GM19455 (cell line): ENCODE measurements at regions not wholly inside any gene's neighbourhood (a gene's known extent, or its start where the extent isn't known, plus 50 kb on each side); places are given as distances from the start of the nearest gene placed in this dataset.

Source experiments
- ATAC-seq: cut with Tn5 transposase; IDR thresholded peaks from one replicate; pipeline ENCODE4 v1.9.1; 2021; ENCODE audit not compliant: unreplicated experiment

DNA sequence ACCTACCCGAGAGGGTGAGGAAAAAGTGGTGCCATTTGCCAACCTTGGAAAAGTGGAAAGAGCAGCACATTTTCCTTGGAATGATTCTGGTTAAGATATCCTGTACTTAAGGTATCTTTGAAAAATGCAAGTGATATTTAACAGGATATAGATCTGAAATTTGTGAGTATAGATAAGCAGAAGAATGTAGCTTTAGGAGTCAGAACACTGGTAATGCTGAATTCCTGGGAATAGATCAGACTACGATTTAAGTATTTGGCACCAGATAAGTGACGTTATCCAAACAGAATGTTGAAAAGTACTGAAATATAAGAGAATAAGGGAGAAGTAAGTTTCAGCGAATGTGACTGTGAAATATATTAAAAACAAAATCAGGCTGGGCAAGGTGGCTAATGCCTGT is 210.1 kb downstream of the PCDH7 start:
- no peak for ATAC-seq

DNA sequence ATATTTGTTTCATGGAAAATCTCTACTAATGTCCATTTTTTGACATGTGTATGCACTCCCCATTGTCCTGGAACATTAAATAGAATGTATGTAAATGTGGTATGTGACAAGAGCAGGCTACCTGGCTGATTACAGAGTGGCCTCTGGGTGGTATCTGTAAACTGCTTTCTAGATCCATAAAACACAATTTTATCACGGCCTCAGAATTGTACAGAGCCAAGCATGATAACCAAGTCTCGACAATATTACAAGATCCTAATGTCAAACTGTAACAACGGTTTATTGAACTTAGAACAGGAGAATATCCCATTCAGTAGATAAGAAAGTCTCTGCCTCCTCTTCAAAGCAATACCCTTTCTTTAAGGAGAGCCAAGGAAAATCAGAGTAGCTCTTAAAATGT is 212.4 kb downstream of the PCDH7 start:
- ATAC-seq = no peak

DNA sequence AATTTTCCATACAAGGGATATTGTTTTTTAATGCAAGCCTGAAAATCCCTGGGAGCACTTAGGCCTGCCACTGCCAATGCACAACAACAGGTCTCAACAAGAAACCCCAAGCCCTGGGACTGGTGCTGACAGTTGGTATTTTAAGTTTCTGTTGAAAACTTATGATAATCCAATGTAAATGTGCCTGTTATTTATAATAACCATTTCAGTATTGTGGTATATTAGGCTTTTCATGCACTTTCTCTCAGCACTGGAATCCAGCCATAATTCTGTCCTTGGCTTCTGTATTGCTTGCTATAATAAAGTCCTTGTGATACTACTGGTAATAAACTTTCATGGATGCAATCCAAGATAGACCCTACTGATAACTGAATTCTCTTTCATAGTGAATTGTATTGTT is 218.9 kb downstream of the PCDH7 start:
- ATAC-seq = no peak

DNA sequence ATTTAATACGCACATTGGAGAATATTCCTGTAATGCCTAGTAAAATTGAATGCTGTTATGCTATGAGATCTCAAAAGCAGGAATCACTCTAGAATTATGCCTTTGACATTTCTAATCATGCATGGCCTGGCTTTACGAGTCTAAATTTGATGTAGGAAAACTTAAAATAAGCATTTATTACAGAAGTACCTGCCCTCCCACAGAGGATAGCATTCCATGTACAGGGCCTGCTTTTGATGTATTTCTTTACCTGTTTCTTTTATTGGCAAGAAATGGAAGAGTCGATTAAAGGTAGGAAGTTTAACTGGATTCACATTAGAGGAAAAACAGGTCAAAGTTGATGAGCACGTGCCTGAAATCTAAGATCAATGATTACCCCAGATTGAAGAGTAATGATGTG is 219.5 kb downstream of the PCDH7 start:
- no peak for ATAC-seq

DNA sequence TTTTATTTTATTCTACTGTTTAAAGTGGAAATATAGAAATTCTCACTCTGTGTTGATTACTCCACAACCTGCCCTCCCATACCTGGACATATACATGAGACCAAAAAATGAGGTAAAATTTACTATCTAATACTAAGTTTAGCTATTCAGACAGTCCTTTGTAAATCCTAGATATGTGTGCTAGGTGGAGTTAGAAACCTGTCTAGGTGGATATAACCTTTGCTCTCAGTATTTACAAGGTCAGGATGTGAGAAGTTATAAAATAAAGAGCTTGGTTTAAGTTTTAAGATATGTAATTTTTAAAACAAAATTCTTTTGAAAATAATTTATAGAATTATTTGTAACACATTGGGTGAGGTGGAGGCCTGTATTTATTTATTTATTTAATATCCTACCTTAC is 221.5 kb downstream of the PCDH7 start:
- no peak for ATAC-seq

DNA sequence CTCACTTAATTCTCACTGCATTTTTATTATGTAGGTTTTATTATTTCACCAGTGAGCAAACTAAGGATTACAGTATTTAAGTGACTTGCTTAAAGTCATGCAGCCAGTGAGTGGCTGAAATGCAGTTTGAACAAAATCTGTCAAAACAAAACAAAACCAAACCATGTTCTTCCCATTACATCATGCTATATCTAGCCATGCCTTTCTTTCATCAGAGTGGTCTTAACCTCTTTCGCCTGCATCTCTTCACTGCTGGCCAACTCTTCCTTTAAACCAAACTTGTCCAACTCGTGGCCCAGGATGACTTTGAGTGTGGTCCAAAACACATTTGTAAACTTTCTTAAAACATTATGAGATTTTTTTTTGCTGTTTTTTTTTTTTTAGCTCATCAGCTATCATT is 223.2 kb downstream of the PCDH7 start:
- no peak for ATAC-seq

DNA sequence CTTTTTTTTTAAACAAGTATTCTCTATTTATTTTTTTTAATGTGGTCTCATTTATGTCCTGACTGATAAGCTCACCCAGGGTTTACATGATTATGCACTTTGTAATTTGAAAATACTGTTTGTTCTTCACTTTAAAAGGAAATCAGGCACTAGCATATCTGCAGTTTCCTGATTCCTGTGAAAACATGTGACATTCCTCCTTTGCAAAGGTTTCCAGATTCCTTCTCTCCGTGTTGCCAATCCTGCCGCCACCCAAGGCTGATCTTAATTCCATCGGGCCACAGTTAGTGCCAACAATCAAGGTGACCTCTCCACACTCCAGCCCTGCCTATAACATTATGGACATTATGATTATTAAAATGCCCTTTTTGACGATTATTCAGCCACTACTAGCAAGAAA is 225.4 kb downstream of the PCDH7 start:
- ATAC-seq = no peak

DNA sequence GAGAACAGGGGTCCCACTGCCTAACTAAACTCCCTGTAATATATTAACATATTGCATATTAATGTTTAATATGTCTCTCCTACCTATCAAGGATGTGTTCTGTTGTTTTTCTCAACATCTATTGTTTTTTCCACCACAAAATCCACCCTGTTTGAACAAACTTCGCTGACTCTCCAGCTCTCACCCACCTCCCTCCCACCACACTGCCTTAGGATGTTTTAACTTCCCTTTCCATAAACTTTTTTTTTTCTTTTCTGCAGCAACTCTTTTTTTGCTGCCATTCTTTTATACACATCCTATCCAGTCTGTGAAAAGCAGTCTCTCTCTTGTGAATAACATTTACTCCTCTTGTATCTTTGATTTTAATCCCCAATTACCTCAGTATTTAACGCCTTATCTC is 226.1 kb downstream of the PCDH7 start:
- ATAC-seq = no peak

DNA sequence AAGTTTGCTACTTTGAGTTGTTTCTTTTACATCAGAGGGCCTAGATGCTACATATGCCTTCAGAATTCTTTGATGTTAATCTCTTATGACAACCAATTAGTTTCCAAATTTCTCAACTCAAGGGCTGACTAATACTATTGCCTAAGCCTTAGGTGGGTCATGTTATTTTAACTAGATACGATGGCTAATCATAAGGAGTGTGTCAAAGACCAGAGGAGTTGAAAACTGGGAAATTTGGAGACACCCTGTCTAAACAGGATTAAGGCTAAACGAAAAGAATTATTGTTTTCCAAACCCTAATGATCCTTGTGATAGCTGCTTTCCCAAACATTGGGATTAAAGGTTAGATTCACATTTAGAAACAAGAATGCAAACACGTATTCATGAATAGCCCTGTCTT is 228.5 kb downstream of the PCDH7 start:
- ATAC-seq = no peak

DNA sequence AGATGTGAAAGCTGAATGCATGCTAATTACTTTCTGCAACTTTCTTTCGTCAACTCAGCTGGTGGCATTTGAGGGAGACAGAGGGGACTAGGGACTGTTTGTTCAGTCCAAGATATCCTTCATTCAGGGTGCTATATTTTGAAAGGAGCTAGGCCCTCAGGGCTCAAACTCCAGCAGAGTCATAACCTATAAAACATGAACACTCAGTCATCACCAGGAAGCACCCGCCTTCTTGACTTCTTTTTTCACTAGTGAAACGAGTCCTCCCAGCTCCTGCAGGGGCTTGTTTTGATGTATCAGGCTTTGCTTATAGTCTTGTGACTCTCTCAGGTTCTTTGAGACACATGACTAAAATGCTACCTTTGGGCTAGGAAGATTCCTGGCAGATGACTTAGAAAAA is 230.6 kb downstream of the PCDH7 start:
- no peak for ATAC-seq

DNA sequence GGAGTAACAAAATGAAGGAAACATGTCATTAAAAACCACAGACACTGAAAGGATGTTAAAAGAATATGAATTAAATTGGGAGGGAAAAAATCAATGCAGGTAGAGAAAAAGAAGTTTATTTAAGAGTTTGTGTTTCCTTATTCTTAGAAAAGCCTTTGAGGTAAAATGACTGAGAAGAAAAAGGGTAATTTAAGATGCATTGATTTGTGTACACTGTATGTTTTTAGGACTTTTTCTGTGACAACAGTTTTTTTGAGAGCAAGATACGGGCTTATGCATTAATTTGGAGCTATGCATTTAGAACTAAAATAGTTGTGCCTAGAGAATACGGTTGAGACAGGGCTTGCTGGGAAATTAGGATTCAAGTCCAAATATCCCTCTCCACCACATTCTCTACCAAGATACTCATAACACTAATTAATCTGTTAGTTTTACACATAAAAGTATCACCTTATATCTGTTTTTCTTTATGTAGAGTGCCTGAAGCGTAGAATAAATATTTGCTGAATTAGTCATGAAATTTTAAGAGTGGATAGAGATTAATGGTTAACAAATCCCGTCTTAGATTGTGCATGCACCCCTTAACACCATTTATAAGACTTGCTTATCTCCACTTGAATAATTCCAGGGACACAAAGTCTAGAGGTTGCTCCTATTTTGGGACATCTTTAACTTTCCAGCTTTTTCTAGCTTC is 232.5 kb downstream of the PCDH7 start:
- ATAC-seq = no peak

DNA sequence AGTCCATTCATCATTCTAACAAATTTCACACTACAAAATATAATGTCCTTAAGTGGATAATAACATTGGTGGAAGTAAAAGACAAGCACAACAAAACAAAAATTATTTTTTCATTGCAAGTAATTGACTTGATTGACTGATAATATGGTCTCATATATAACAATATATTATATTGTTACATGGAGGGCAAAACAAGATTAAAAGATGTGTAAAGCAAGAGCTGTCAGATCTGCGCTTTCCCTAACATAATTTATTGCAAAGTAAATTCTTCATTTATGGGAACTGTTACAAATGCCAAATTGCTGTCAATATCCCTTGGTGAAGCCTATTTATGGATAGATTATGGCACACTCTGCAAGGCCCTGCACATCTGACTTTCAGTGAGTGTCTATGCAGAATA is 233.6 kb downstream of the PCDH7 start:
- ATAC-seq = no peak

DNA sequence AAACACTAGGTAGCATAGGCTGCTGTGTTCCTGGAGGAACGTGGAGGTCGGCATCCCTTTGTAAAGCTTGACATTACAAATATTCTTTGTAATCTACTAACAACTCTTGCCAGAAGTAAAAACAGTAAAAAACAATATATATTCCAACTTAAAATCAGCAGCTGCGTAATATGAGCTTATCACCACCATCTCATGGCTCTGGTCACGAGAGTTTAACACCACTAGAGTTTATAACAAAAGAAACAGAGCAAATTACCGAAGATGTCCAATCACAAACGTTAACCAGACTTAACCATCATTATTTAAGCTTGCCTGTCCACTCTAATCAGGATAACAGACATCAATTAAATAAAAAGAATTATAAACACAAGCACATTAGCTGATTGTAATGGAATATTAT is 236.7 kb downstream of the PCDH7 start:
- ATAC-seq = no peak

DNA sequence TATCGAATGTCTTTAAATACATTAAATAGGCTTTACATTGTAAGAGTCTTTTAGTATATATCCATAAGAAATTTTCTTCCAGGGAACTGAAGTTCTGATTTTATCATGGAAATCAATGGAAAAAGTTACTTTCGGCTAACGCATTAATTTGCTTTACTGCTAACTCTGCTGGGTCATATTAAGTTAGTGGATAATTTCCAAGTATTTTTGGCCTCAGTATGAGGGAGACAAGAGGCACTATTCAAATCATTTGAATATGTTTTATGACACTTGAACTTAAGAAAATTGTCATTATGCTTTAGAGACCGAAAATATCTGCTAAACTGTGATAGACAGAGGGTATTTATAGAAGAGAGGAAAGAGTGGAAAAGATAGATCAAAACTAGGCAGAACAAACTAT is 237.5 kb downstream of the PCDH7 start:
- ATAC-seq = no peak

DNA sequence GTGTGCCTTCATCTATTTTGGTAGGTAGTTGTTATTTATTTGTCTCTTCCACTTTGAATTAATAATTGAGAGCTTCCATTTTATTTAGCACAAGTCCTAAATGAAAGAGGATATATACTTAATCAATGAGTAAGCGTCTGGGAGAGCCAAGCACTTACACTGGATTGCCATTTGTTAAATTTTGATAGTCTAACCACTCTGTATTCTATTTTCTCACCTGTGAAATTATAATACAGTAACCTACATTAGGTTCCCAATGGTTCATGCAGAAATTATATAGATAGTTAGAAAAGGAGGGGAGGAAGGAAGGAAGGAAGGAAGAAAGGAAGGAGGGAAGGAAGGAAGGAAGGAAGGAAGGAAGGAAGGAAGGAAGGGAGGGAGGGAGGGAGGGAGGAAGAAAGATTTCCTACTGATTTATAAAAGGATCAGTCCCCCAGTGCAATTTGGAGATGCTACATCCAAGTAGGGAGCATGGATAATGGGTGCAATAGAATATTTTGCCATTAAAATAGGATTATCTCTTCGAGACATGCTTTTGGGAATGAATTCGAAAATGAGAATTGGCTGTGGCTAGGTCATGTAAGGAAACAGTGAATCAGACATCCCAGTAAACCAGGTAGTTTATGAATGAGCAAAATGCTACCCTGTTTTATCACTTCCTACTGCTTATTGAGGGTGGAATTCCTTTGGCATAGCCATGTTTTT is 239.8 kb downstream of the PCDH7 start:
- ATAC-seq = no peak

DNA sequence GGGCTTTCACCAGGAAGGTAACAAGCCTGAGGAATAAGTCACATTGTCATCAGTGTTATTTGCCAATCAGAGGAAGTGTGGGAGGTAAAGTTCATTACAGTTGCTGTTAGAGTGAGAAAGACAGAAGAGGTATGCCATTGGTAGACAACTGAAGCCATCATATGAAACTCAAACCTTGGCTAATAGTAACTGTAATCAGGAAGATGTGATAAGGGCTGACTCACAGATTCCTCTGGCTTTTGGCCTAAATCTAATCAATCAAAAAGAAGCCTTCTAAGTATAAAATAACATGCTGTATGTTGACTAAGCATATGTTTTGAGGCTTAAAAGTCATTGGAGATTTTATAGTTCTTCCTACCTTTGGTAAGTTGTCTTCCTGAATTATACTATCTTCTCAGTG is 242.8 kb downstream of the PCDH7 start:
- ATAC-seq = no peak

DNA sequence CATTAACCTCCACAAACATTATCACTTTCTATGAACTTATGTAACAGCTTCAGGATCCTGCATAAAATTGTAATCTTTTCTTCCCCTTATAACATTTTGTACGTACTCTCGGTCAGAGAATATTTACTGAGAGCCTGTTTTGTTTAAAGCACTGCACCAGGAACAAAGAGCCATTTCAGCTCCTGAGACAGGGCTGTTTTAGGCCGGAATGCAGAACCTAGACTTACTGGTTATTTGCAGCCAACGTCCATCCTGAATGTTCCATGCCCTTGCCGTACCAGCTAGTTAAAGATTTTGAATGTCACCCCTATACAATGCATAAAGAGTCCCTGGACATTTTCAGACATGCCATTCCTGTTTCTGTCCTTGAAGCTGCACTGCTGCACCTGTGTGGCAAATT is 248.8 kb downstream of the PCDH7 start:
- ATAC-seq = no peak

DNA sequence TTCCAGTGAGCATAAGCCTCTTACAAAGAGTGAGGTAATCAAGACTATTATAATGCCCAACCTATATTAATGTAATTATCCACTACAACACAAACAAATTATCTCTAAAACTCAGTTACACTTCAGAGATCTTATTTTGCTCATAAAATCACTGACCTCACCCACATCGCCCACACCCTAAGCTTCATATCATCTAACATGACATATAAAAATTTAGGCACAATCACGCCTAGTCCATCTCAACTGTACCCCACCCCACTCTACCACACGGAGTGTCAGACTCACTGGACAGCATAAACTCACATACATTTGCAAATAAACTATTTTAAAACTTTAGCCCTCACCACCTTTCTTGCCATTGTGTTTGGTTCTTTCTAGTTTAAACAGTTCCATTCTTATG is 252.4 kb downstream of the PCDH7 start:
- ATAC-seq = no peak

DNA sequence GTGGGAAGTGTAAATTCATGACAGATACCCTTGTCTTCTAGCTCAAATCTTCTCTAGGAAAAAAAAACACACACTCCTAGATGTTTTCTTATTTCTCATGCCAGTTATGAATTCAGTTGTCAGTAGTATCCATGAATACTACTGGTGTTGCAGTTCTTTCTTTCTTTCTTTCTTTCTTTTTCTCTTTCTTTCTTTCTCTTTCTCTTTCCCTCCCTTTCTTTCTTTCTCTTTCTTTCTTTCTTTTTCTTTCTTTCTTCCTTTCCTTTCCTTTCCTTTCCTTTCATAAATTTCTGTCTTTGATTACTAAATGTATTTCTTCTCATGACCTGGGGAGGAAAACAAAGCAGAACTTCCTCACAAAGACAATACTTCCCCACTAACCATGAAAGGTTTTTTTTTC is 253.8 kb downstream of the PCDH7 start:
- ATAC-seq = no peak

DNA sequence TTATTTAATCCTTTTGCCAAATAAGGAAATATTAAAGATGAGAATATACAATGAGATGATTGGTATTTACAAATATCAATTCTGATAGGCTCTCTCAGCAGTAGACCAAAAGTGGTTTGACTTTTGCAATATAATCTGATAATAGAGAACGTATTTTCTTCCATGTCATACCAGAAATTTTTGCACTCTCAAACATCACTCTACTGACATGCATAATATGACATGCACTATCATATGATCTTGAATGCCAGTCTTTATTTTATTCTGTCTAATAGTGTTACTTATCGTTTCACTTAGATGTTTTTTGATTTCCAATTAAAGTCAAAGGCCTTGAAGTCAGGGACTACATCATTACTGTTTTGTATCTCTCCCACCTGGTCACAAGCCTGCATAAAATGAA is 259.2 kb downstream of the PCDH7 start:
- no peak for ATAC-seq

DNA sequence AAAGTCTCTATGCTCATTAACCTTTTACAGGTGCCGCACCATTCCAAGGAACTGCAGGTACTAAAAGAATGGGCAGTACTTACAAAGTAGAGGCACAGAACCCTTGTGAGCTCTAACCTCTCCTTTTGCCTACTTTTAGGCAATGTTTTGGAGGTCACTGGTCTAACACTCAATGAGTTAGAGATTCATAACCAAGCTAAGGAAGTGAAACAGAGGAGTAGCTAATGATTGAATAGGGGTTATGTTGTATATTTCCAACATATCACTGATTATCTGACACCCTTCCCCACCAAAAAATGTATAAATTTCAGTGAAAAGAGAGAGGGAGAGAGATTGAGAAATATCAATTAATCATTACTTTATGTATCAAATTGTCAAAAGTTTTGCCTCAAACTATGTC is 269.3 kb downstream of the PCDH7 start:
- no peak for ATAC-seq

DNA sequence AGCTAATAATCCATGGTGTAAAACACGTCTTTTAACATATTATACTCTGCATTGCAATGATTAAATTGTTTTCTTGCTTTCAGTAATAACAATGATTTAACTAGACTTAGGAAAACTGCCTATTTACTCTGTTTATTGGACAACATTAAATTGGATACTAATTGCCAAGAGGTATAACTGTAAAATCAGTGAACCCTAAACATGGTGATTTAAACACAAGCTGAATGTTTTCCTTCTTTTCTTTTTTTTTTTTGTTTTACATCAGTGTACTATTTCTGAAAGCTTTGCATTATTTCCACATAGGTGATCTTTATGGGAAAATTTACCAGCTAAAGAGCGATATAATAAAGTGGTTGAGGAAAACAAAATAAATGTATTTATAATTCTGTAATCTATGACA is 276.7 kb downstream of the PCDH7 start:
- ATAC-seq = no peak

DNA sequence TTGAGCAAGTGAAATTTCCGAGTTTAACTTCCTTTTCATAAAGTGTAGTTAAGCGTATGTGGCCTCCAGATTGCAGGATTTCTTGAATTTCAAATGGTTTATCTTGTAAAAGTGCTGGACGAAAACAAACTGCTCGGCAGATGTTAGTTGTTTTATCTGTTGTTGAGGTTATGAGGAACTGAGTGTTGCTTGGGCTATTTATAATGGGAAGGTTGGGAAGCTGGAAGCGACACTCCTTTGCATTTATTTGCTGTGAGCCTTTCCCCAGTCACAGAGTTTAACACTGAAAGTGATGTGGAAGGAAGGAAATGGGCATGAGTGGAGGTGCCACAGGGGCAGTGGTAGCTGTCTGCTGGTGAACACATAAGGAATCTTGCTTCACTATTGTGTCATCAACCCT is 284.9 kb downstream of the PCDH7 start:
- no peak for ATAC-seq
